WTC11 (cell line): ENCODE measurements at regions not wholly inside any gene's neighbourhood (a gene's known extent, or its start where the extent isn't known, plus 50 kb on each side); places are given as distances from the start of the nearest gene placed in this dataset.

Source experiments
- CREB1 ChIP-seq: sonication (generic); formaldehyde crosslinking; IDR thresholded peaks from 2 replicates; pipeline ENCODE4 v1.8.0; 2023; ENCODE audit warnings: mild to moderate bottlenecking, missing genetic modification reagents
- CTCF ChIP-seq: fragments of 200-600 bp; IDR thresholded peaks from 2 replicates; pipeline ENCODE4 v1.8.0; 2022; ENCODE audit warnings: antibody characterized with exemption
- IRF2 ChIP-seq: sonication (generic); formaldehyde crosslinking; IDR thresholded peaks from 2 replicates; pipeline ENCODE4 v1.8.0; 2022; ENCODE audit warnings: low read depth, missing genetic modification reagents, borderline replicate concordance
- JUN ChIP-seq: sonication (generic); formaldehyde crosslinking; IDR thresholded peaks from 2 replicates; pipeline ENCODE4 v1.8.0; 2023; ENCODE audit warnings: mild to moderate bottlenecking, missing genetic modification reagents
- MYBL2 ChIP-seq: sonication (generic); formaldehyde crosslinking; IDR thresholded peaks from 2 replicates; pipeline ENCODE4 v1.8.1; 2023; ENCODE audit warnings: mild to moderate bottlenecking, moderate library complexity, missing genetic modification reagents

GRCh38 chr22:47375621-47376321 lies 613.3 kb downstream of the TBC1D22A start:
- TF ChIP-seq JUN (CRISPR knock-in tag) (no peak), CTCF (no peak), CREB1 (CRISPR knock-in tag) (no peak), IRF2 (CRISPR knock-in tag) (no peak), MYBL2 (CRISPR knock-in tag) (no peak)
